GM19372 (cell line): ENCODE measurements at regions not wholly inside any gene's neighbourhood (a gene's known extent, or its start where the extent isn't known, plus 50 kb on each side); places are given as distances from the start of the nearest gene placed in this dataset.
"Not testable (repeated sequence)": the region's sequence is repeated elsewhere in the genome, so short reads cannot be mapped to it uniquely, and the experiment has no call there.

Experiments used
- ATAC-seq: cut with Tn5 transposase; IDR thresholded peaks from one replicate; pipeline ENCODE4 v1.9.1; 2021; ENCODE audit warnings: mild to moderate bottlenecking, low read depth, moderate library complexity; ENCODE audit not compliant: unreplicated experiment

GRCh38 chr3:101946906-101947305, 97.6 kb downstream of the NFKBIZ start:
- ATAC-seq, result no peak

DNA sequence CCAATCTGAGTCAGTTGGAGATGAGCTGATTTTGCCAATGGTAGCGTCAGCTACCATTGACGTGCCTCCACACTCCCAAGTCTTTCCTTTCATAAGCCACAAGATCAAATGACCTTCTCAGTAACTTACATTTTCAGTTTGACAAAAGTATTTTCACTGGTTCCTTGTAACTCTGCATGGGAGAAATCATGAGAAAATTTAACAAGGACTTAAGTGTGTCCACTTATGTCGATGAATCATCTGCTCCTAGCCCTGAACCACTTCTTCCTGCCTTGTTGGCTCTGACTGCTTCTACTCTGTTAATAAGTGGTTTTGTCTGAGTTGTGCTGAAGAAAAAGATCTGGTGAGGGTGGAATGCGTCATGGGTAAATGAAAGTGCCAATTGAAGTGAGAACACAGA, 101.2 kb downstream of the NFKBIZ start:
- ATAC-seq, result peak; percentile 75

GRCh38 chr3:101950985-101951733, 101.8 kb downstream of the NFKBIZ start:
- ATAC-seq, result peak; percentile 10

DNA sequence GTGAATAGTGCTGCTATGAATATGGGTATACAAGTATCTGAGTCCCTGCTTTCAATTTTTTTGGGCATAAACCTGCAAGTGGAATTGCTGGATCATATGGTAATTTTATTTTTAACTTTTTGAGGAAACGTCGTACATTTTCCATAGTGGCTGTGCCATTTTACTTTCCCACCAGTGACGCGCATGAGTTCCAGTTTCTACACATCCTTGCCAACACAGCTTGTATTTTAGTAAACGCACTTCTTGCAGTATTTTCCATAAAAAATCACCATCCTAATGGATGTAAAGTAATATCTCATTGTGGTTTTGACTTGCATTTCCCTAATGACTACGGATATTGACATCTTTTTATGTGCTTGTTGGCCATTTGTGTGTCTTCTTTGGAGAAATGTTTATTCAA, 105.0 kb downstream of the NFKBIZ start:
- ATAC-seq, result no peak

GRCh38 chr3:101954936-101955335, 105.6 kb downstream of the NFKBIZ start:
- ATAC-seq, result no peak

DNA sequence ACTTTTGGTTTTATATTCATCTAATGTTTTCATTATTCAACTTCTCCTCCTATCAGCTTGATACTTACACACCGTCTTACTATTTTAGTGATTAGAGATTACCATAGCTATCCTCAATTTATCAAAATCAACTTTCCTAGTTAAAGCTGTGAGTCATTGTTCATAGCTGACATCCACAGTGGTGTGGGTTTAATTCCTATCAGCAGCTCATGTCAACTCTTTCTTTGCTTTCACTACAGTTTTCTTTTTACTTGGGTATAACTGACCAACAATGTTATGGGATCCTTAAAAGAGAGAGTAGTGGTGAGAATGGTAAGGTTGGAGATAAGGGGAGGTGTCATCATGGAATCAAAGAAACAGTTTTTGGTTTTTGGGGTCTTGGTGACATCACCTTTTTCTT, 112.7 kb downstream of the NFKBIZ start:
- no peak for ATAC-seq

GRCh38 chr3:101963902-101964362, 114.6 kb downstream of the NFKBIZ start:
- ATAC-seq, result no peak

GRCh38 chr3:101964861-101965260, 115.5 kb downstream of the NFKBIZ start:
- no peak for ATAC-seq

DNA sequence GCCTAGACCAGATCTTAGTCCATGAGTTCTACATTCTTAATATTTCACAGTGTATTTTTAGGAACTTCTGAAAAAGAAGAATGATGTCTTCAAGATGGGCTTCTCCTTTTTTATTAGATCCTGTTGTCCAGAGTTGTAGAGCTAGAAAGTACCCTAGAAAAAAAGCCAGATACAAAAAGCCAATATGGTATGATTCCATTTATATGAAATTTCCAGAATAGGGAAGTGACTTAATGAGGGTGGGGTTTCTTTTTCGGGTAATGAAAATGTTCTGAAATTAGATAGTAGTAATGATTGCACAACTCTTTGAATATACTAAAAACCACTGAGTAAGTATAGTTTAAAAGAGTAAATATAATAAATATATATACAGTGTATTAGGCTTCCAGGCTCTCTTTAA, 116.9 kb downstream of the NFKBIZ start:
- no peak for ATAC-seq

DNA sequence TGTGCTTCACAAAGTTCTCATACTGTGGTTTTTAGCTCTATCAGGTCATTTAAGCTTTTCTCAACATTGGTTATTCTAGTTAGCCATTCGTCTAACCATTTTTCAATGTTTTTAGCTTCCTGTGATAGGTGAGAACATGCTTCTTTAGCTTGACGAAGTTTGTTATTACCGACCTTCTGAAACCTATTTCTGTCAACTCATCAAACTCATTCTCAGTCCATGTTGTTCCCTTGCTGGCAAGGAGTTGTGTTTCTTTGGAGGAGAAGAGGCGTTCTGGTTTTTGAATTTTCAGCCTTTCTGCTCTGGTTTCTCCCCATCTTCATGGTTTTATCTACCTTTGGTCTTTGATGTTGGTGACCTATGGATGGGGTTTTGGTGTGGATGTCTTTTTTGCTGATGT, 120.9 kb downstream of the NFKBIZ start:
- no peak for ATAC-seq

GRCh38 chr3:101970905-101971304, 121.6 kb downstream of the NFKBIZ start:
- no peak for ATAC-seq

- ATAC-seq, result no peak
Observed at GRCh38 chr3:101972430-101973162, 123.3 kb downstream of the NFKBIZ start.

DNA sequence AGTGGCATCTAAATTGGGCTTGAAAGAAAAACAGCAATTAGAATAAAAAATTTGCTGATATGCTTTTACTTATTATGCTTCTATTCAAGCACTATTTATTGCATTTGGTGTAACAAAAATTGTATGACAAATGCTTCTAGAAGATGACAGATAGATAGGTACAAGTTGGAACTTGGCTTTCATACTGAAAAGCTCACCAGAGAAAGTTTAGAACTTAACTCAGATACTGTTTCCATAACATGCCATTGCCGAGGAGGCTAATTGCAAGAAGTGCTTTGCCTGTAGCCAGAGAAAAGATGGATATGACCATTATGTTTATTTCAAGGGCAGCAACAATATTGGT, 123.8 kb downstream of the NFKBIZ start:
- no peak for ATAC-seq

GRCh38 chr3:101975415-101975814, 126.1 kb downstream of the NFKBIZ start:
- ATAC-seq, result not testable (repeated sequence)

GRCh38 chr3:101976473-101976872, 127.2 kb downstream of the NFKBIZ start:
- peak; percentile 92 for ATAC-seq

- no peak for ATAC-seq
Observed at GRCh38 chr3:101978348-101978747, 129.0 kb downstream of the NFKBIZ start.

DNA sequence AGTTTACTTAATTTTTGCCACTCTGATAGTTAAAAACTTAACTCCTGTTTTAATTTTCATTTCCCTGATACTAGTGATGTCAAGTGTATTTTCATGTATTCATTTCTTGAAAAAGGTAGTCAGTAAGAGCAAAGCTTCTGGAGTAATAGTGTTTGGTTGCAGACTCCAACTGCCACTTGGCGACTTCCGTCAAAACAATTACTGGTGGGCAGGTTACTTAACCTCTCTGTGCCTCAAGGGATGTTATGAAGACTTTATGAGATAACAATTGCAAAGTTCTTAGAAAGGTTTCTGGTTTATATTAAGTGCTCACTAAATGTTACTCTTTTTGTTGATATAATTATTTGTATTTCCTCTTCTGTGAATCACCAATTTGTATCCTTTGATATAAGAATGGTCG, 129.7 kb downstream of the NFKBIZ start:
- ATAC-seq, result no peak

- no peak for ATAC-seq
Observed at GRCh38 chr3:101984356-101984755, 135.0 kb downstream of the NFKBIZ start.

GRCh38 chr3:101988596-101988995, 139.3 kb downstream of the NFKBIZ start:
- no peak for ATAC-seq

- no peak for ATAC-seq
Observed at GRCh38 chr3:101989578-101990200, 140.4 kb downstream of the NFKBIZ start.

DNA sequence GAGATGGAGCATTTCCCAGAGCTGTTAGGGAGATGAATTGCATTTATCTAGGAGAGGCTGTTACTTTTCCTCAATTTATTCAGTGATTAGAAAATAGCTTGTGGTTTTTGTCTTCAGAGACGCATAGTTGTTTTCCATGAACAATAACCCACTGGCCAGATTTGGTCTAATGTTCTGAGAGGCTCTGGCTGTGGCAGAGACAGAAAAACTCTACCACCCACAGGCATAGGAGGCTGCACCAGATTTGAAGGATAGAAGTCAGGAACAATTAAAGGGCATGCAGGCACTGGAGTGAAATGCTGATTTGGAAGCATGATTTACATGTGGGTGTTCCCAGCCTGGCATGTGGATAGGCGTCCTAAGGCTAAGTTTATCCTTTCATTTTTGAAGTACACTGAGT, 143.5 kb downstream of the NFKBIZ start:
- ATAC-seq, result no peak

- ATAC-seq, result no peak
Observed at GRCh38 chr3:101994386-101994785, 145.1 kb downstream of the NFKBIZ start.
